OCI-LY3 (cell line): ENCODE measurements at regions not wholly inside any gene's neighbourhood (a gene's known extent, or its start where the extent isn't known, plus 50 kb on each side); places are given as distances from the start of the nearest gene placed in this dataset.

Experiments used
- H2AFZ ChIP-seq: fragments of 200-600, 300-600 bp; shearing (Covaris generic); 2 replicates; pipeline ENCODE4 v1.6.0; 2014; ENCODE audit warnings: antibody characterized with exemption, low read depth, low read length
- H3K27ac ChIP-seq: fragments of 200-600, 300-600 bp; sonication (generic); 2 replicates; pipeline ENCODE4 v1.5.1; 2014; ENCODE audit warnings: mild to moderate bottlenecking, low read length, moderate library complexity, mixed read lengths
- H3K27me3 ChIP-seq: fragments of 200-600, 300-600 bp; sonication (generic); 2 replicates; pipeline ENCODE4 v1.6.1; 2014; ENCODE audit warnings: low read depth, low read length, mixed read lengths
- H3K36me3 ChIP-seq: fragments of 200-600, 300-600 bp; sonication (generic); replicated peaks from 2 replicates; pipeline ENCODE3; 2014; ENCODE audit warnings: low read depth, low read length, mixed read lengths
- H3K4me1 ChIP-seq: fragments of 300-600, 200-600 bp; sonication (generic); 2 replicates; pipeline ENCODE4 v1.6.1; 2014; ENCODE audit warnings: low read length, mixed read lengths
- H3K4me2 ChIP-seq: fragments of 200-600, 300-600 bp; sonication (generic); 2 replicates; pipeline ENCODE4 v1.6.1; 2014; ENCODE audit warnings: low read length, mixed read lengths
- H3K4me3 ChIP-seq: fragments of 300-600, 200-600 bp; sonication (generic); 2 replicates; pipeline ENCODE4 v1.5.1; 2014; ENCODE audit warnings: antibody characterized with exemption, mild to moderate bottlenecking, low read length, moderate library complexity
- H3K79me2 ChIP-seq: fragments of 300-600, 200-600 bp; shearing (Covaris generic); 2 replicates; pipeline ENCODE4 v1.6.1; 2014; ENCODE audit warnings: mild to moderate bottlenecking, low read length, mixed read lengths
- H3K9ac ChIP-seq: fragments of 300-600, 200-600 bp; shearing (Covaris generic); 2 replicates; pipeline ENCODE4 v1.6.0; 2014; ENCODE audit warnings: mild to moderate bottlenecking, low read length, moderate library complexity
- H3K9me3 ChIP-seq: fragments of 200-600, 300-600 bp; shearing (Covaris generic); 2 replicates; pipeline ENCODE4 v1.6.1; 2014; ENCODE audit warnings: low read length, mixed read lengths; ENCODE audit not compliant: insufficient read depth
- H4K20me1 ChIP-seq: fragments of 200-600, 300-600 bp; sonication (generic); 2 replicates; pipeline ENCODE4 v1.6.1; 2016; ENCODE audit warnings: low read length, mixed read lengths; ENCODE audit not compliant: insufficient read depth
- CTCF ChIP-seq: fragments of 200-600, 300-600 bp; sonication (generic); IDR thresholded peaks from 2 replicates; pipeline ENCODE4 v1.5.1; 2014; ENCODE audit warnings: antibody characterized with exemption, low read length, low read depth
- EZH2phosphoT487 ChIP-seq: fragments of 200-600 bp; shearing (Covaris generic); IDR thresholded peaks from 2 replicates; pipeline ENCODE4 v1.6.1; 2018; ENCODE audit warnings: antibody characterized with exemption, mixed run types, low read depth

GRCh38 chr6:18596531-18596835, 209.3 kb downstream of the RNF144B start:
- no peak overlapping the region for H3K9ac ChIP-seq
- no peaks in the 10 kb centered on the region for H4K20me1 ChIP-seq
- no peak overlapping the region for H3K27ac ChIP-seq
- H3K36me3 ChIP-seq: no peaks in the 10 kb centered on the region
- TF ChIP-seq EZH2phosphoT487 (no peak), CTCF (no peak)
- H3K27me3 ChIP-seq: no peaks in the 10 kb centered on the region
- H3K4me1 ChIP-seq: peaks cover 28% of the 10 kb centered on the region
- 0 out of 2 replicates have a peak overlapping the region, but pooled peaks have one; percentile 23 for H3K4me3 ChIP-seq
- H3K4me2 ChIP-seq: peak overlapping the region; percentile 56
- no peaks in the 10 kb centered on the region for H3K79me2 ChIP-seq
- 0 out of 2 replicates have a peak overlapping the region, but pooled peaks have one; percentile 74 for H2AFZ ChIP-seq
- no peaks in the 10 kb centered on the region for H3K9me3 ChIP-seq

GRCh38 chr6:18598551-18599264, 211.6 kb downstream of the RNF144B start:
- no peak overlapping the region for H3K27ac ChIP-seq
- H3K9ac ChIP-seq: no peak overlapping the region
- no peaks in the 10 kb centered on the region for H3K36me3 ChIP-seq
- H3K27me3 ChIP-seq: no peaks in the 10 kb centered on the region
- no peaks in the 10 kb centered on the region for H3K9me3 ChIP-seq
- no peak overlapping the region for H3K4me3 ChIP-seq
- no peaks in the 10 kb centered on the region for H4K20me1 ChIP-seq
- TF ChIP-seq EZH2phosphoT487 (no peak), CTCF (no peak)
- H3K79me2 ChIP-seq: no peaks in the 10 kb centered on the region
- H2AFZ ChIP-seq: no peak overlapping the region
- H3K4me2 ChIP-seq: no peak overlapping the region
- H3K4me1 ChIP-seq: peaks cover 13% of the 10 kb centered on the region

GRCh38 chr6:18600255-18600654, 213.1 kb downstream of the RNF144B start:
- Histone ChIP-seq H3K27ac (no peak overlapping the region), H3K4me3 (no peak overlapping the region), H3K36me3 (no peaks in the 10 kb centered on the region), H3K4me1 (peaks cover 12% of the 10 kb centered on the region), H3K27me3 (no peaks in the 10 kb centered on the region), H2AFZ (no peak overlapping the region), H3K4me2 (no peak overlapping the region), H3K9me3 (no peaks in the 10 kb centered on the region), H4K20me1 (no peaks in the 10 kb centered on the region), H3K79me2 (no peaks in the 10 kb centered on the region), H3K9ac (no peak overlapping the region)
- TF ChIP-seq EZH2phosphoT487 (no peak), CTCF (no peak)

- Histone ChIP-seq H3K27ac (no peak overlapping the region), H3K4me3 (no peak overlapping the region), H3K9ac (no peak overlapping the region), H3K4me1 (0 out of 2 replicates have a peak, but pooled peaks cover under 1% of the 10 kb centered on the region), H2AFZ (no peak overlapping the region), H3K27me3 (no peaks in the 10 kb centered on the region), H3K79me2 (no peaks in the 10 kb centered on the region), H3K4me2 (no peak overlapping the region), H3K36me3 (no peaks in the 10 kb centered on the region), H3K9me3 (no peaks in the 10 kb centered on the region), H4K20me1 (no peaks in the 10 kb centered on the region)
- no peak for TF ChIP-seq CTCF
- TF ChIP-seq EZH2phosphoT487: no peak
Observed at GRCh38 chr6:18601516-18602020, 214.4 kb downstream of the RNF144B start.
